ENCODE measurements at regions not wholly inside any gene's neighbourhood (a gene's known extent, or its start where the extent isn't known, plus 50 kb on each side); places are given as distances from the start of the nearest gene placed in this dataset.

DNA sequence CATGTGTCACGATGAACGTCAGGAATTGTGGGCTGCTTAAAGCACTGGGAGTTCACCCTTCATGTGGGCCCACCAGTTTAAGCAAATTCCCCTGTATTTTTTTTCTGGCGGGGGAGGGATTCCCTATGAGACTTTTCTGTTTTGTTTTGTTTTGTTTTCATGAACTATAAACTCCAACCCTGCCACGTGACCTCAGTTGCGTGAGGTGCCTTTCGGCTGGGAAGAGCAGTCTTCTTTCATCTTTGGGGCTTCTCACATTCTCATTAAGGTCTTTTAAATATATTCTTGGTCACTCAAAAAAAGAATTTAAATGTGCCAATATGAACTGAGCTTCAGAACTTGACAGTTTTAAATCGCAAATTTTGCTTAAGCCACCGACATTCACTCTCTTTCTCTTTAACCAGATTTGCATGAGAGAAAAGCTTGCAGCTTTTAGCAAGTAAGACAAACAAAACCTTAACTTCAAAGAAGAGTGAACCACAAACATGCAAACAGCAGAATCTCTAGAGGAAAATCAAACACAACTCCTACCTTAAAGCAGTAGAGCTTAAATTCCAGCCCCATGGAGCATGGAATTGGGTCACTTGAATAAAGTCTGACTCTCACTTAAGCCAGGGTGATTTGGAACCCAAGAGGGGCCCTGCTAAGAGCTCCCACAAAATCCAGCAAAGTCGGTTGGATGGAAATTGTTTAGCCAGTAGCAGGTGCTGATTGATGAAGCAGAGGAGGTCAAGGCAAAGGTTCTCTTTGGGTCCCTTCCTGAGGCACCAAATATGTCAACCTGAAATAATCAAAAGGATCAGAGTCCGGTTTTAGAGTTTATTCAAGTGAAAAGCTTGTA is 699.8 kb upstream of the GBE1 start:
- TF ChIP-seq EZH2 (IDR thresholded peaks at IDR 0.05; ENCODE audit: insufficient read depth, poor library complexity, severe bottlenecking), result no peak
- no peak for TF ChIP-seq EZH2phosphoT487 (IDR thresholded peaks at IDR 0.05; ENCODE audit: insufficient read depth, low read depth)
